ENCODE measurements at regions not wholly inside any gene's neighbourhood (a gene's known extent, or its start where the extent isn't known, plus 50 kb on each side); places are given as distances from the start of the nearest gene placed in this dataset.
"Not testable (repeated sequence)": the region's sequence is repeated elsewhere in the genome, so short reads cannot be mapped to it uniquely, and the experiment has no call there.

DNA sequence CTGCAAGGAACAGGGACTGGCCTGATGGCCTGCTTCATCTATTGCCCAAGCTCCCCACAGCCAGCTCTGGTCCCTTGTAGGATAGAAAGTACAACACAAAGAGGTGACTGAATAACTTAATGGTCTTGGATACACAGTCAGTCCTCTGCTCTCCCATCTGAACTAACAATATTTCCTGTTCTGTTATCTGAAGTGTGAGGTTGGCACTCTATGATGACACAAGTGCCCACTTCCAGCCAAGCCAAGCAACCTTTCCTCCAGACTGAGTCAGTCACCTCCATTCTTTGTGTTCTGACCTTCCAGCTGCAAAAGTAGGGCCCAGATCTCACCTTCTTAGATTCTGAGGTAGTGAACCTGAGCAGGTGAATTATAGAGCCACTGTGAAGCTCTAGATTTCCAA lies 77.8 kb upstream of the NOTCH2NLA start:
- POLR2A ChIA-PET, H3K36me3 Mint-ChIP-seq, DNase-seq, H3K4me3 Mint-ChIP-seq, ATAC-seq, H3K27ac Mint-ChIP-seq, H3K9me3 Mint-ChIP-seq, H3K27me3 Mint-ChIP-seq, H3K4me1 Mint-ChIP-seq: not testable (repeated sequence)

DNA sequence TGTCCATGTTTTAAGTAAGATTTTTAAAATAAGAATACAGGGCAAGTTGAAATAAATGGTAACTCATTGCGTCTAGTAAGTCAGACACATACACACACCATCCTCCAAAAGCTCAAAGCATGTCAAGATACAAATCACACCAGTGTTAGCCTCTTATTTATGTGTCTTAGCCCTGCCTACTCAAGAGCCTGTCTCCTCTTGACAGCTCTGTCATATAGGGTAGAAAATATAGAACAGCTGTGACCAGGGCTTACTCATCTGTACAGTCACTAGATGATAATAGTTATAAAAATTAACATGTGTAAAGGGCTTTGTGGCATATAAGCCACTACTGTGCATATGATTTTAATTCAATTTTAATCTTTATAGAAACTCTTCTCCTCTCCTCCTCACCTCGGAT lies 76.6 kb upstream of the NOTCH2NLA start:
- H3K4me1 Mint-ChIP-seq, DNase-seq, H3K36me3 Mint-ChIP-seq, ATAC-seq, H3K27ac Mint-ChIP-seq, POLR2A ChIA-PET, H3K9me3 Mint-ChIP-seq, H3K27me3 Mint-ChIP-seq, H3K4me3 Mint-ChIP-seq: not testable (repeated sequence)

- H3K4me3 Mint-ChIP-seq, H3K9me3 Mint-ChIP-seq, H3K36me3 Mint-ChIP-seq, POLR2A ChIA-PET, DNase-seq, H3K27me3 Mint-ChIP-seq, H3K4me1 Mint-ChIP-seq, H3K27ac Mint-ChIP-seq: not testable (repeated sequence)
- peak; percentile 95 to 97 for ATAC-seq
Measured at GRCh38 chr1:146298575-146298897, 69.7 kb upstream of the NOTCH2NLA start.

GRCh38 chr1:146297781-146298574 lies 69.2 kb upstream of the NOTCH2NLA start:
- H3K9me3 Mint-ChIP-seq, H3K27ac Mint-ChIP-seq, POLR2A ChIA-PET, DNase-seq, H3K4me1 Mint-ChIP-seq, H3K27me3 Mint-ChIP-seq, H3K4me3 Mint-ChIP-seq, H3K36me3 Mint-ChIP-seq: not testable (repeated sequence)
- ATAC-seq, result peak; percentile 70 to 79

DNA sequence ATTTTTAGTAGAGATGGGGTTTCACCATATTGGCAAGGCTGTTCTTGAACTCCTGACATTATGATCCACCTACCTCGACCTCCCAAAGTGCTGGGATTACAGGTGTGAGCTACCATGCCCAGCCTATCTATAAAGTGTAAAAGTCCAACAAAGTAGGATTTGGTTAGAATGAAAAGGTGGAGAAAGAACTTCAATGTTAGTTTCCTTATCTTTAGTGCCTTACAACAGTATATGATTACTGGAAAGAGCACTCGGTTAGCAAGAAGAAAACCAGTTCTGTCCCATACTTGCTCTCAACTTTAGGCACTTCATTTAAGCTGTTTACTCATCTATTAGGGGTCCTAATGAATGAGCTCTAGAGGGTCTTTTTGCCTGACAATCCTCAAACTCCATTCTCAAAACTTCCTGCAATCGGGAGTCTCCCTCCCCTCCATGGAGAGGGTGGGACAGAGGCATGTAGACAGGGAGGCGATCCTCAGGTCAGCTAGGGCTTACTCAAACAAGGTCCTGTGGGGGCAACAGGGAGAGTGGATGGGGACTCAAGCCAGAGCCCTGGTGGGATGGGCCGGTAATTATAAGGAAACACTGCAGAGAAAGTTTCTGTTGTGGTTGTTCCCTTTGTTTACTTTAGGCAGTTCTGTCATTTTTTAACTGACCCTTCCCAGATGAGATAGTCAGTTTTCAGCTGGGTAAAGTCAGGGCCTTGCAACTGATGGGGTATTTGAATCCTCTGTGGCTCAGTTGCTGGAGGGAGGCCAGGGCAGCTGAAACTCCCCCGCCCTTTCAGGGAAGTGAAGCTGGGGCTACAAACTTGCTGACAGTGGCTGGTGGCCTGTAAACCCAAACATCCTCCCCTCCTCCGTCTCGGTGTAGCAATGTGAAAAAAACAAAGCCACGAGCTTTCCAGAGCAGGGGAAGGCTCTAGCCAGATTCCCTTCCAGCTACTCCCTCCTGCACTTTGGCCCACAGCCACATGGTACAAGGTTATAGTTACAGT lies 64.4 kb upstream of the NOTCH2NLA start:
- ATAC-seq, DNase-seq, H3K9me3 Mint-ChIP-seq, H3K27ac Mint-ChIP-seq, H3K4me1 Mint-ChIP-seq, H3K27me3 Mint-ChIP-seq, H3K36me3 Mint-ChIP-seq, POLR2A ChIA-PET, H3K4me3 Mint-ChIP-seq: not testable (repeated sequence)

GRCh38 chr1:146292424-146292823 lies 63.6 kb upstream of the NOTCH2NLA start:
- H3K27me3 Mint-ChIP-seq, DNase-seq, H3K4me1 Mint-ChIP-seq, ATAC-seq, H3K9me3 Mint-ChIP-seq, H3K4me3 Mint-ChIP-seq, H3K36me3 Mint-ChIP-seq, H3K27ac Mint-ChIP-seq, POLR2A ChIA-PET: not testable (repeated sequence)

DNA sequence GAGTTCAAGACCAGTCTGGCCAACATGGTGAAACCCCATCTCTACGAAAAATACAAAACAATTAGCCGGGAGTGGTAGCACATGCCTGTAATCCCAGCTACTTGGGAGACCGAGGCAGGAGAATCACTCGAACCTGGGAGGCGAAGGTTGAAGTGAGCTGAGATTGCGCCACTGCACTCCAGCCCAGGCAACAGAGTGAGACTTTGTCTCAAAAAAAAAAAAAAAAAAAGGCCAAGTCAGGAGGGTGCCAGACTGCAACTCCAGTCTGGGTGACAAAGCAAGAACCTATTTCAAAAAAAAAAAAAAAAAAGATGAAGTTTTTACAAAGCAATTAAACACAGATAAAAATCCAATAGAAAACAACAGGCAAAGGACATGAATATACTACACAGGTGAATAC lies 59.1 kb upstream of the NOTCH2NLA start:
- POLR2A ChIA-PET, H3K27ac Mint-ChIP-seq, H3K36me3 Mint-ChIP-seq, ATAC-seq, H3K27me3 Mint-ChIP-seq, H3K4me3 Mint-ChIP-seq, H3K9me3 Mint-ChIP-seq, H3K4me1 Mint-ChIP-seq, DNase-seq: not testable (repeated sequence)

- H3K27me3 Mint-ChIP-seq, DNase-seq, H3K4me3 Mint-ChIP-seq, H3K27ac Mint-ChIP-seq, H3K4me1 Mint-ChIP-seq, H3K36me3 Mint-ChIP-seq, H3K9me3 Mint-ChIP-seq, POLR2A ChIA-PET: not testable (repeated sequence)
- peak; percentile 51 to 52 for ATAC-seq
Measured at GRCh38 chr1:146284760-146285159, 55.9 kb upstream of the NOTCH2NLA start.

GRCh38 chr1:146283527-146283880 lies 54.7 kb upstream of the NOTCH2NLA start:
- H3K36me3 Mint-ChIP-seq, POLR2A ChIA-PET, H3K27ac Mint-ChIP-seq, H3K4me3 Mint-ChIP-seq, DNase-seq, H3K27me3 Mint-ChIP-seq, H3K4me1 Mint-ChIP-seq, H3K9me3 Mint-ChIP-seq: not testable (repeated sequence)
- peak; percentile 18 to 42 for ATAC-seq

- POLR2A ChIA-PET, H3K27ac Mint-ChIP-seq: not testable (repeated sequence)
Measured at GRCh38 chr1:146282807-146283526, 54.1 kb upstream of the NOTCH2NLA start.

DNA sequence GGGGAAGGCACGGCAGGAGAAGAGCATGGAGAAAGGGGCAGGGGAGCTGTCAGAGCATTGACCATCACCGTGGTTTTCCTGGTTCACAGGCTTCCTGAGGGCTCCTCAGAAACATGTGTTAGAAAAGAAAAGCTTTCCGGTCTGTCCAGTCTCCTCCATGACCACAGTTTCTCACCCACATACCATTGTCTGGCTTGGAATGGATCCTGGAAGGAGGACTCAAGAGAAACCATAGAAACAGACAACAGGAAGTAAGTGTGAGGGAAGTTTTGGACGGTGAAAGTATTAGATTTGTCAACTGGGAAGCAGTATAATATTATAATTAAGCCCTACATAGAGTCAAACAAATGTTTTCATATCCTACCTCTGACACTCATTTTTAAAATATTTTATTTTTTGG lies 52.7 kb upstream of the NOTCH2NLA start:
- H3K36me3 Mint-ChIP-seq, POLR2A ChIA-PET, H3K27ac Mint-ChIP-seq, DNase-seq, H3K4me3 Mint-ChIP-seq, H3K4me1 Mint-ChIP-seq, H3K9me3 Mint-ChIP-seq, ATAC-seq, H3K27me3 Mint-ChIP-seq: not testable (repeated sequence)

More at GRCh38 chr1:146282807-146283526, 54.1 kb upstream of the NOTCH2NLA start:
- not testable (repeated sequence) for H3K9me3 Mint-ChIP-seq, H3K27me3 Mint-ChIP-seq, H3K4me3 Mint-ChIP-seq, H3K4me1 Mint-ChIP-seq, DNase-seq, H3K36me3 Mint-ChIP-seq
- ATAC-seq, result peak; percentile 72 to 78

DNA sequence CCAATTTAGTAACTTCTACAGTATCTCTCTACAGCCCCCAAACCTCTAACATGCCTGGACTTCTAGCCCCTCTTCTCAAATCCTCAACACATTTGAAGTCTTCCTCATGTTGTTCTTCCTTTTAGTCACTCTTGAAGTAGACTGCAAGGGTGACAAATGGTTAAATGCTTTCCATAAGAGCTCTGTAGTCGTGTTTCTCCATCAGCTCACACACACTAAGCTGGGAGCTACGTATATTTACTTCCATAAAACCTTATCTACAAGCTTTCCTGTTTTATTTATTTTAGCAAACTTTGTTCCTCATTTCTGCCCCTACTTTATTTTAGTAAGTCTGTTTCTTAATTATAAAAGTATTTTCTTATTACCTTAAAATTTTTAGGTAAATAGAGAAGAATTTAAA lies 49.9 kb upstream of the NOTCH2NLA start:
- POLR2A ChIA-PET, ATAC-seq, H3K27ac Mint-ChIP-seq, H3K27me3 Mint-ChIP-seq, H3K9me3 Mint-ChIP-seq, DNase-seq, H3K4me1 Mint-ChIP-seq, H3K4me3 Mint-ChIP-seq, H3K36me3 Mint-ChIP-seq: not testable (repeated sequence)

Measured in naive thymus-derived CD8-positive, alpha-beta T cell (primary cell).